T-helper 1 cell (primary cell): ENCODE measurements at regions not wholly inside any gene's neighbourhood (a gene's known extent, or its start where the extent isn't known, plus 50 kb on each side); places are given as distances from the start of the nearest gene placed in this dataset.
"Not testable (repeated sequence)": the region's sequence is repeated elsewhere in the genome, so short reads cannot be mapped to it uniquely, and the experiment has no call there.

Experiments
- DNase-seq, 5 donors: peaks; one replicate each; pipeline ENCODE4 v3.0.0-alpha.2; 2012 to 2020

GRCh38 chr20:22691369-22692118 is 107.2 kb upstream of the FOXA2 start:
- DNase-seq, result peak in 3 of 5 donors; percentile 6 to 46 (median 7)

DNA sequence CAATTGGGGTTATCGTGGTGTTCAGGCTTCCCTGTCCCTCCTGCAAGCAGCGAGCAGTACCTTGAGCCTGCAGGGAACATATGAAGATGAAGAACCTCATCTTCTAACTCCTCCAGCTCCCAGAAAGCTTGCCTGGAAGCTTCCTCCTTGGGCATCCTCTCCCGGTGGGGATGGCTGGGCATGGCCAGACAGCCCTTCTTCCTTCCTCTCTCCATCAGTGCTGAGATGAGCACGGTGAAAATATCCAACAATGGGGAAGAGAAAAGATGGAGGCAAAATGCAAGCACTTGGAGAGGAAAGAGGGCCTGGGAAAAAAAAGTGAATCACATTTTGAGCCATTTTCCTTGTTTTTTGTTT is 107.7 kb upstream of the FOXA2 start:
- no peak for DNase-seq

DNA sequence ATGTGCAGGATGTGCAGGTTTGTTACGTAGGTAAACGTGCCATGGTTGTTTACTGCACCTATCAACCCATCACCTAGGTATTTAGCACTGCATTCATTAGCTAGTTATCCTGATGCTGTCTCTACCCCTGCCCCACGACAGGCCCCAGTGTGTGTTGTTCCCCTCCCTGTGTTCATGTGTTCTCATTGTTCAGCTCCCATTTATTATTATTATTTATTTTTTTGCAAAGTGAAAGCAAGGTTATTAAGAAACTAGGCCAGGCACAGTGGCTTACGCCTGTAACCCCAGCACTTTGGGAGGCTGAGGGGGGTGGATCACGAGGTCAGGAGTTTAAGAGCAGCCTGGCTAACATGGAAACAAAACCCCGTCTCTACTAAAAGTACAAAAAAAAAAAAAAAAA is 108.2 kb upstream of the FOXA2 start:
- DNase-seq, result not testable (repeated sequence)

- no peak for DNase-seq
Measured at GRCh38 chr20:22696759-22697158, 112.4 kb upstream of the FOXA2 start.

DNA sequence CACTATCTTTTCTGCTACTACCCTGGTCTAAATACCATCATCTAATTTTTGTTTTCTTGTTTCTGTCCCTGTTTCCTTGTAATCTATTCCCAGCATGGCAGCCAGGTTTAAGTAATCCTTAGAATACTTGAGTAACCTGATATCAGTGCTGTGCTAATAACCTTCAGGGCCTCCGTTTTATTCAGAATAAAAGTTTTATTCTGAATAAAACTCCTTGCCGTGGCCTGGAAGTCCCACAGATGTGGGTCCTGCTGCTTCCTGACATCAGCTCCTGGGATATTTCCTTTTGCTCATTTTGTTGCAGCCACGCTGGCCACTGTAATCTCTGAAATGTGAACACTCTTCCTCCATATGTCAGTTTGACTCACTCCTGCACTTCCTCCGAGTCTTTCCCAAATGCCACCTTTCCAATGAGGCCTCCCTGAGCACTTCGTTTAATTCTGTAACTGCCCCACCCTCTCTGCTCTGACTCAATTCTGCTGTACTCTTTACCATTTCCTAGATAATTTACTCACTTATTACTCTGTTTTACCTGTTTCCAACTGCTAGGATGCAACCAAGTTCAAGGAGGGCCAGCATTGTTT is 114.0 kb upstream of the FOXA2 start:
- DNase-seq, result no peak

- no peak for DNase-seq
Measured at GRCh38 chr20:22699396-22699795, 115.0 kb upstream of the FOXA2 start.

- no peak for DNase-seq
Measured at GRCh38 chr20:22700367-22700766, 116.0 kb upstream of the FOXA2 start.

GRCh38 chr20:22701679-22702308 is 117.4 kb upstream of the FOXA2 start:
- DNase-seq, result no peak

- DNase-seq, result no peak
Measured at GRCh38 chr20:22703843-22704242, 119.5 kb upstream of the FOXA2 start.

DNA sequence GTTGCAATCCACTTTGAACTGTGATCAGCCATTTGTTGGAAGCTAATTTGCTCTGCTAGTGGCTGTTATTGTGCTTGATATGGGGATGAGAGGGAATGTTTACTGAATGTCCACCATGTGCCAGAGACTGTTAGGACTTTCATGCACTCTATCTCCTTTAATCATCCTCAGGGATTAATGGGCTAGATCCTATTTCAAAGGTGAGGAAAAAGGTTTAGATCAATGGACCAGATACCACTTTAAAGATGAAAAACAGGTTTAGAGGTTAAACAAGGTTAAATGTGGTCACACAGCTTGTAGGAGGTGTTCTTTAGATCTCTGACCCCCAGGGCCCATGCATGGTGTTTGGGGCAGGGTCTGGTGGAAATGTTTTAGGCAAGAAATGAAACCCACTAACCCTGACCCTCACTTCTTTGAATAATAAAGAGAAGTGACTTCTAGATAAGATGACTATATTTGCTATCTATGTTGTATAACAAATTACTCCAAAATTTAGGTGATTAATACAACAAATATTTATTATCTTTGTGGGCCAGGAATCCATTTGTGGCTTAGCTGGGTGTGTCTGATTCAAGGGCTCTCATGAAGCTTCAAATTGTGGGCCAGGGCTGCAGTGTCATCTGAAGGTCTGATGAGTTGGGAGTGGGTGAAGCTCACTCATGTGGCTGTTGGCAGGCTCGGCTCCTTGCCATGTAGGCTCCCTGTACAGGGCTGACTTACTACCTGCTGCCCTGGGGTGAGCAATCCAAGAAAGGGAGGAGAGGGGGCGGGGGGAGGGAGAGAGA is 127.8 kb upstream of the FOXA2 start:
- DNase-seq, result no peak

GRCh38 chr20:22716821-22717351 is 132.5 kb upstream of the FOXA2 start:
- no peak for DNase-seq

GRCh38 chr20:22717466-22717865 is 133.1 kb upstream of the FOXA2 start:
- DNase-seq, result no peak

DNA sequence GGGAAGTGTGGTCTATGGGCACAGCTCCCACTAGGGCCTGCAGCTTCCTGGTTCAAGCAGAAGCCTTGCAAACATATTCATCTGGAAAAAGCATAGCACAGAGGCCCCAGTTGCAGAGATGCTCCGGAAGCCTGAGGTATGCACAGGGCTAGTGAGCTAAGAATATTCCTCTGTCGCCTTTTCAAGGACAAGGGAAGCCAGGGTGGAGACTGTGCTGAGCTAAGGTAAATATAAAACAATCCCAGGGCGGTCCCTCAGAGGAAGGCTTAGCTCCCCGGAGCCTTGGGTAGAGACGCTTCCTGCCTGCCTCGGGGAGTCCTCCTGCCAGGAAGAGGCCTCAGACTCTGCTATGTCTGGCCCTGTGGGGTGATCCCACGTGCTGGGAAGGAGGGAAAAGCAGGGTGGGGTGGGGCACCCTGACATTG is 134.8 kb upstream of the FOXA2 start:
- DNase-seq, result no peak

DNA sequence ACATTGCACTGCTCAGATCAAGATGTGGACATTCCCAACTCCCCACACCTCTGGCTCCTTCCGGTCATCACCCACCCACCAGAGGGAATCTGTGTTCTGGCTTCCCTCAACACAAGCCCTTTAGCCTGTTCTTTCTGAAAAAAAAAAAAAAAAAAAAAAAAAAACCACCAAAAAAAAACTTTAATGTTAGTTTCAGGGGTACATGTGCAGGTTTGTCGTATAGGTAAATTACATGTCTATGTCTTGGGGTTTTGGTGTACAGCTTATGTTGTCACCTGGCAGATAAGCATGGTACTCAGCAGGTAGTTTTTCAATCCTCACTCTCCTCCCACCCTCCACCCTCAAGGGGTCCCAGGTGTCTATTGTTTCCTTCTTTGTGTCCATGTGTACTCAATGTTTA is 135.8 kb upstream of the FOXA2 start:
- DNase-seq, result no peak

DNA sequence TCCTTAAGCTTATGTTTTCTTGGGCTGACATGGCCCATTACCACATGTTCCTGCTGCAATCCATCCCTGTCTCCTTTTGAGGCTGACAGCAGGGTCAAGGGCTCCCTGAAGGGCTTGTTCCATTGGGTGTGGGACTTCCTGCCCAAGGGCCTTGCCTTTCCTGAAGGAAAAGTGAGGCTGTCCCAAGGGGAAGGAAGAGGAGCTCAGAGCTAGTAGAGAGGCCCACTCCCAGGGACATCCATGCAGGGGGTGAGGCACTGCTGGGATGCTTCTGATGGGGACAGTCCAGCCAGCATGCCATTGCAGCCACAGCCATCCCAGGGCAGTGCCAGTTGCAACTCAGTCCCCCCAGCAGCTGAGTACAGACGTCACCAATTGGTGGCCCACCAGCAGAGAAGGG is 138.4 kb upstream of the FOXA2 start:
- DNase-seq, result no peak

GRCh38 chr20:22723659-22724058 is 139.3 kb upstream of the FOXA2 start:
- no peak for DNase-seq

- DNase-seq, result no peak
Measured at GRCh38 chr20:22728146-22728745, 143.9 kb upstream of the FOXA2 start.

- DNase-seq, result no peak
Measured at GRCh38 chr20:22729180-22729579, 144.8 kb upstream of the FOXA2 start.

DNA sequence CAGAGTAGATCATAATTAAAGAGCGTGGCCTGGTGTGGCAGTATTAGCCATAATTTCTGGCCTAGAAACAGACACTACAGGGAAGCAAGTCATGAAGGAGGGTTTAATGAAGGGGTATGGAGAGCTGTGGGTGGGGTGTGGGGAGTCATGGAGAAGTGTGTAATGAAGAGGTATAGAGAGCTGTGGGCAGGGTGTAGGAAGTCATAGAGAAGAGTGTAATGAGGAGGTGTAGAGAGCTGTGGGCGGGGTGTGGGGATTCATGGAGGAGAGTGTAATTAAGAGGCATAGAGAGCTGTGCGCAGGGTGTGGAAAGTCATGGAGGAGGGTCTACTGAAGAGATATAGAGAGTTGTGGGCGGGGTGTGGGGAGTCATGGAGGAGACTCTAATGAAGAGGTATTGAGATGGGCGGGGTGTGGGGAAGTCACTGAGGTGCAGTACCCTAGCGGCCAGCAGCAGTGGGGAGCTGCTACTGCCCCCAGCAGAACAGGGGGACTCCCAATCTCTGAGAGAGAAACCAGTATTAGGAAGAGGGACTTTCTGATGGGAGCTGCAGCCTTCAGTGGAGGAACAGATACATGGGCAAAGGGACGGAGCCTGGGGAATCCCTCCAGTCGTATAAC is 145.4 kb upstream of the FOXA2 start:
- DNase-seq, result no peak

DNA sequence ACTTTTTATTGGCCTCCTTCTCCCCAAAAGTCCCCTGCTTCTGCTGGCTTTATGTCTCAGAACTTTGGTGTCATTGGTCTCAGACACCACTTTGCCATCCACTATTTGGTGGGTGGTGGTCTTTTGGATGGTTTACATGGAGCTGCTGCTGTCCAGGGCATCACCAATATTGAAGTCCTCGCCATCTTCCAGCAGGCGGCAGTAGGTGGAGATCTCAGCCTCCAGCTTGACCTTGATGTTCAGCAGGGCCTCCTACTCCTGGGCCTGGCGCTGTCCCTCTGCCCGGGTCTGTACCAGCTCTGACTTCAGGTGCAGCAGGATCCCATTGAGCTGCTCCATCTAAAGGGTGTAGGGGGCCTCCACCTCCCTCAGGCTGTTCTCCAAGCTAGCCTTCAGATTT is 148.4 kb upstream of the FOXA2 start:
- DNase-seq, result no peak

- not testable (repeated sequence) for DNase-seq
Measured at GRCh38 chr20:22734946-22735647, 150.7 kb upstream of the FOXA2 start.

DNA sequence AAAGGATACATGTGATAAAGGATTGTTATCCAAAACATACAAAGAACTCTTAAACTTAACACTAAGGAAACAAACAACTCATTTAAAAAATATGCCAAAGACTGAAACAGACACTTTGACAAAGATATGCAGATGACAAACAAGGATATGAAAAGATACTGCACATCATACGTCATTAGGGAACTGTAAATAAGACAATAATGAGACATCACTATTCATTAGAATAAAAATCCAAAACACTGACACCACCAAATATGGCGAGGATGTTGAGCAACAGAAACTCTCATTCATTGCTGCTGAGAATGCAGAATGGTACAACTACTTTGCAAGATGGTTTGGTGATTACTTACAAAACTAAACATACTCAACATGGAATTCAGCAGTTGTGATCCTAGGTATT is 156.5 kb upstream of the FOXA2 start:
- DNase-seq, result no peak
